Body of pancreas (tissue), 4 donors: ENCODE measurements at regions not wholly inside any gene's neighbourhood (a gene's known extent, or its start where the extent isn't known, plus 50 kb on each side); places are given as distances from the start of the nearest gene placed in this dataset.

Experiments
- POLR2A ChIP-seq, 3 donors: fragments of 450-650 bp; IDR thresholded peaks; one replicate each; pipeline ENCODE4 v1.6.1; 2016; ENCODE audit warnings: antibody characterized with exemption in 3 of 3, mild to moderate bottlenecking in 2 of 3
- TF ChIP-seq, protein P1 (sequence below), 7 experiments: fragments of 450-650 bp in 4 of 7; fragments of 200-600 bp in 3 of 7; sonication (generic) in 3 of 7; IDR thresholded peaks; one replicate each; pipeline ENCODE4 v1.5.1; 2016 to 2019; ENCODE audit warnings: antibody characterized with exemption in 7 of 7

DNA sequence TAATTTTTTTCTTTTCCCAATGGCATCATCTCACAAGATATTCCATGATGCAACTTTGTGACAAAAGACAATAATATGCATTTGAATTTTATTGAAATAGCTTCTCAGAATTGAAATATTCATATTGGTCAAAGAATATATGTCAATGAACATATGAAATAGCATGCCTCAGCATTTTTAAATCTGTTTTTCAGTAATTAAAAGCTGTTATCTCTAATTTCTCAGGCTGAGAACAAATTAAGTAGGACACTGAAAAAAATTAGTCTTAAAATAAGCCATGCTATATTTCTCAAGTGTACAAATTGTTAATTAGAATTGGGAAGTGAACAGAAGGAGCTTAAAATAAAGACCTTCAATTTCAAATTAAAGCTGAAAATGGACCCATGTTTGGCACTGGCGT is 570.1 kb downstream of the MFSD1 start:
- TF ChIP-seq, protein P1, sequence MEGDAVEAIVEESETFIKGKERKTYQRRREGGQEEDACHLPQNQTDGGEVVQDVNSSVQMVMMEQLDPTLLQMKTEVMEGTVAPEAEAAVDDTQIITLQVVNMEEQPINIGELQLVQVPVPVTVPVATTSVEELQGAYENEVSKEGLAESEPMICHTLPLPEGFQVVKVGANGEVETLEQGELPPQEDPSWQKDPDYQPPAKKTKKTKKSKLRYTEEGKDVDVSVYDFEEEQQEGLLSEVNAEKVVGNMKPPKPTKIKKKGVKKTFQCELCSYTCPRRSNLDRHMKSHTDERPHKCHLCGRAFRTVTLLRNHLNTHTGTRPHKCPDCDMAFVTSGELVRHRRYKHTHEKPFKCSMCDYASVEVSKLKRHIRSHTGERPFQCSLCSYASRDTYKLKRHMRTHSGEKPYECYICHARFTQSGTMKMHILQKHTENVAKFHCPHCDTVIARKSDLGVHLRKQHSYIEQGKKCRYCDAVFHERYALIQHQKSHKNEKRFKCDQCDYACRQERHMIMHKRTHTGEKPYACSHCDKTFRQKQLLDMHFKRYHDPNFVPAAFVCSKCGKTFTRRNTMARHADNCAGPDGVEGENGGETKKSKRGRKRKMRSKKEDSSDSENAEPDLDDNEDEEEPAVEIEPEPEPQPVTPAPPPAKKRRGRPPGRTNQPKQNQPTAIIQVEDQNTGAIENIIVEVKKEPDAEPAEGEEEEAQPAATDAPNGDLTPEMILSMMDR (IDR thresholded peaks at IDR 0.05): no peak
- TF ChIP-seq POLR2A (IDR thresholded peaks at IDR 0.05): no peak
